ENCODE measurements at regions not wholly inside any gene's neighbourhood (a gene's known extent, or its start where the extent isn't known, plus 50 kb on each side); places are given as distances from the start of the nearest gene placed in this dataset.

DNA sequence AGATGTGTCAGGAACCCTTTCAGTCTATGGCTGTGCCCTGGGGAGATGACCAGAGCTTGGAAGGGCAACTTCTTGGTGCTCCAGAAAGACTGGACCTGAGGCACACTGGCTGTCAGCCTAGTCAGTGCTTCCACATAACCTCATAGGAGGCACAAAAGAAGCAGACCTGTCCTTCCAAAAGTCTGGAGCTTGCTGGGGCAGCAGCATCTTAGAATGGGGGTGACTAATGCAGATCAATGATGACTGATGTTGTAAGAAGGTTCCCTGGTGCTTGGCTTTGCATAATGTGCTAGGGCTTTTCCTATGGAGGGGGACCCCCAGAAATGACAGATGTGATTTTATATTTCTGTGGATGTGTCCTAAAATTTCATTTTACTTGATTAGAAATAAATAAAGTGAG is 255.7 kb upstream of the THUMPD2 start:
- DNase-seq (ENCODE audit: extremely low read depth in 1 of 4, low spot score in 3 of 4) (no peak), FAIRE-seq (no peak), ATAC-seq (no peak)
- no peaks in the 10 kb centered on the region for H3K36me3 ChIP-seq (ENCODE audit: control insufficient read depth, insufficient read depth, low read length)
- H2AFZ ChIP-seq (ENCODE audit: low read depth, low read length) = no peak overlapping the region
- no peak overlapping the region for H3K27ac ChIP-seq (ENCODE audit: extremely low read depth, low read depth, low read length)
- intact Hi-C loops (cut with micrococcal nuclease) (no loop called here), in situ Hi-C loops (cut with MboI) (no loop called here)
- H3K9ac ChIP-seq (ENCODE audit: insufficient read depth in 1 of 2, low read depth in 2 of 2, low read length in 2 of 2) = no peak overlapping the region
- H3K4me2 ChIP-seq (ENCODE audit: insufficient read depth, low read length) = no peak overlapping the region
- peaks cover 2% of the 10 kb centered on the region for H3K9me3 ChIP-seq (replicated peaks; ENCODE audit: control insufficient read depth, insufficient read depth, low read depth, low read length)
- H3K9me1 ChIP-seq (ENCODE audit: control insufficient read depth, insufficient read depth, low read length) = no peaks in the 10 kb centered on the region
- H3K4me1 ChIP-seq (replicated peaks in 1 of 2; ENCODE audit: control insufficient read depth in 2 of 2, insufficient read depth in 2 of 2, low read length in 2 of 2) = no peaks in the 10 kb centered on the region
- BruUV-seq (replicated peaks) = no TSS peak
- H4K20me1 ChIP-seq (replicated peaks; ENCODE audit: control insufficient read depth, insufficient read depth, low read length) = no peaks in the 10 kb centered on the region
- no peaks in the 10 kb centered on the region for H3K79me2 ChIP-seq (ENCODE audit: control insufficient read depth, insufficient read depth, low read length)
- POLR2A ChIA-PET = no interaction called here
- TF ChIP-seq, protein P1, sequence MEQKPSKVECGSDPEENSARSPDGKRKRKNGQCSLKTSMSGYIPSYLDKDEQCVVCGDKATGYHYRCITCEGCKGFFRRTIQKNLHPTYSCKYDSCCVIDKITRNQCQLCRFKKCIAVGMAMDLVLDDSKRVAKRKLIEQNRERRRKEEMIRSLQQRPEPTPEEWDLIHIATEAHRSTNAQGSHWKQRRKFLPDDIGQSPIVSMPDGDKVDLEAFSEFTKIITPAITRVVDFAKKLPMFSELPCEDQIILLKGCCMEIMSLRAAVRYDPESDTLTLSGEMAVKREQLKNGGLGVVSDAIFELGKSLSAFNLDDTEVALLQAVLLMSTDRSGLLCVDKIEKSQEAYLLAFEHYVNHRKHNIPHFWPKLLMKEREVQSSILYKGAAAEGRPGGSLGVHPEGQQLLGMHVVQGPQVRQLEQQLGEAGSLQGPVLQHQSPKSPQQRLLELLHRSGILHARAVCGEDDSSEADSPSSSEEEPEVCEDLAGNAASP (IDR thresholded peaks at IDR 0.05) = no peak
- TF ChIP-seq, protein P2, sequence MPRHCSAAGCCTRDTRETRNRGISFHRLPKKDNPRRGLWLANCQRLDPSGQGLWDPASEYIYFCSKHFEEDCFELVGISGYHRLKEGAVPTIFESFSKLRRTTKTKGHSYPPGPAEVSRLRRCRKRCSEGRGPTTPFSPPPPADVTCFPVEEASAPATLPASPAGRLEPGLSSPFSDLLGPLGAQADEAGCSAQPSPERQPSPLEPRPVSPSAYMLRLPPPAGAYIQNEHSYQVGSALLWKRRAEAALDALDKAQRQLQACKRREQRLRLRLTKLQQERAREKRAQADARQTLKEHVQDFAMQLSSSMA (CRISPR knock-in tag; IDR thresholded peaks at IDR 0.05) = no peak
- CTCF ChIA-PET (ENCODE audit: low intra/inter-chr PET ratio) = no interaction called here
- H3K4me3 ChIP-seq = no peak overlapping the region
- H3K27me3 ChIP-seq (ENCODE audit: control insufficient read depth in 2 of 2, insufficient read depth in 2 of 2, low read length in 2 of 2) = no peaks in the 10 kb centered on the region

DNA sequence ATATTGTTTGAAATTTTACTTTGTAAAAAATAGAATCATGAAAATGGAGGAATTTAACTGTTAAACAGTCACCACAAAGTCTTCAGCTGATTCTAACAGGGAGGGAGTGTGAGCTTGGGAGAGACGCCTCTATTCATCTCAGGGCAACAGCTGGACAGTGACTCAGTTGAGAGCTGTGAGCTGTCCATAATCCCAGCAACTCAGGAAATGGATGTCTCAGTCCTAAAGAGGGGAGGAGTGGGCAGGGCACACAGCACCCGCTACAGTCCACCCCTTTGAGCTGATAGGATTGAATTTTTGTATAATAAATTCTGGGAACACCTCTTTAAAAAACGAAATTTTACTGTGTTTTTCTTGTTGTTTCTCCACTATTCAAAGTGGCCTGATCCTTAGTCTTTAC is 255.1 kb upstream of the THUMPD2 start:
- POLR2A ChIA-PET = no interaction called here
- FAIRE-seq (no peak), DNase-seq (ENCODE audit: extremely low read depth in 1 of 4, low spot score in 3 of 4) (no peak), ATAC-seq (no peak)
- no peaks in the 10 kb centered on the region for H3K79me2 ChIP-seq (ENCODE audit: control insufficient read depth, insufficient read depth, low read length)
- H3K4me1 ChIP-seq (replicated peaks in 1 of 2; ENCODE audit: control insufficient read depth in 2 of 2, insufficient read depth in 2 of 2, low read length in 2 of 2) = no peaks in the 10 kb centered on the region
- H4K20me1 ChIP-seq (replicated peaks; ENCODE audit: control insufficient read depth, insufficient read depth, low read length) = no peaks in the 10 kb centered on the region
- intact Hi-C loops (cut with micrococcal nuclease) (no loop called here), in situ Hi-C loops (cut with MboI) (no loop called here)
- no peak overlapping the region for H3K27ac ChIP-seq (ENCODE audit: extremely low read depth, low read depth, low read length)
- H3K9ac ChIP-seq (ENCODE audit: insufficient read depth in 1 of 2, low read depth in 2 of 2, low read length in 2 of 2) = no peak overlapping the region
- BruUV-seq (replicated peaks) = no TSS peak
- no peaks in the 10 kb centered on the region for H3K36me3 ChIP-seq (ENCODE audit: control insufficient read depth, insufficient read depth, low read length)
- CTCF ChIA-PET (ENCODE audit: low intra/inter-chr PET ratio) = no interaction called here
- no peaks in the 10 kb centered on the region for H3K9me1 ChIP-seq (ENCODE audit: control insufficient read depth, insufficient read depth, low read length)
- H3K4me3 ChIP-seq = no peak overlapping the region
- peaks cover 2% of the 10 kb centered on the region for H3K9me3 ChIP-seq (replicated peaks; ENCODE audit: control insufficient read depth, insufficient read depth, low read depth, low read length)
- H3K4me2 ChIP-seq (ENCODE audit: insufficient read depth, low read length) = no peak overlapping the region
- H2AFZ ChIP-seq (ENCODE audit: low read depth, low read length) = no peak overlapping the region
- WGBS (ENCODE audit: insufficient coverage, low coverage, missing lambda C conversion rate) = 3% methylated on average over 3 of the region's 3 CpGs
- no peaks in the 10 kb centered on the region for H3K27me3 ChIP-seq (ENCODE audit: control insufficient read depth in 2 of 2, insufficient read depth in 2 of 2, low read length in 2 of 2)
- no peak for TF ChIP-seq PTBP1 (IDR thresholded peaks at IDR 0.05; ENCODE audit: low read depth, low read length)
- no peak for TF ChIP-seq KDM4B (IDR thresholded peaks at IDR 0.05; ENCODE audit: borderline replicate concordance in 2 of 2, low read depth in 1 of 2)
- TF ChIP-seq, protein P3, sequence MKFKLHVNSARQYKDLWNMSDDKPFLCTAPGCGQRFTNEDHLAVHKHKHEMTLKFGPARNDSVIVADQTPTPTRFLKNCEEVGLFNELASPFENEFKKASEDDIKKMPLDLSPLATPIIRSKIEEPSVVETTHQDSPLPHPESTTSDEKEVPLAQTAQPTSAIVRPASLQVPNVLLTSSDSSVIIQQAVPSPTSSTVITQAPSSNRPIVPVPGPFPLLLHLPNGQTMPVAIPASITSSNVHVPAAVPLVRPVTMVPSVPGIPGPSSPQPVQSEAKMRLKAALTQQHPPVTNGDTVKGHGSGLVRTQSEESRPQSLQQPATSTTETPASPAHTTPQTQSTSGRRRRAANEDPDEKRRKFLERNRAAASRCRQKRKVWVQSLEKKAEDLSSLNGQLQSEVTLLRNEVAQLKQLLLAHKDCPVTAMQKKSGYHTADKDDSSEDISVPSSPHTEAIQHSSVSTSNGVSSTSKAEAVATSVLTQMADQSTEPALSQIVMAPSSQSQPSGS (CRISPR knock-in tag; IDR thresholded peaks at IDR 0.05) = no peak
- TF ChIP-seq ZNF76 (CRISPR knock-in tag; IDR thresholded peaks at IDR 0.05; ENCODE audit: borderline replicate concordance) = no peak
- no peak for TF ChIP-seq ZNF584 (CRISPR knock-in tag; IDR thresholded peaks at IDR 0.05; ENCODE audit: low read depth)
- TF ChIP-seq, protein P4, sequence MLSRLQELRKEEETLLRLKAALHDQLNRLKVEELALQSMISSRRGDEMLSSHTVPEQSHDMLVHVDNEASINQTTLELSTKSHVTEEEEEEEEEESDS (CRISPR knock-in tag; IDR thresholded peaks at IDR 0.05) = no peak
- no peak for TF ChIP-seq ZNF174 (CRISPR knock-in tag; IDR thresholded peaks at IDR 0.05)
- TF ChIP-seq, protein P5, sequence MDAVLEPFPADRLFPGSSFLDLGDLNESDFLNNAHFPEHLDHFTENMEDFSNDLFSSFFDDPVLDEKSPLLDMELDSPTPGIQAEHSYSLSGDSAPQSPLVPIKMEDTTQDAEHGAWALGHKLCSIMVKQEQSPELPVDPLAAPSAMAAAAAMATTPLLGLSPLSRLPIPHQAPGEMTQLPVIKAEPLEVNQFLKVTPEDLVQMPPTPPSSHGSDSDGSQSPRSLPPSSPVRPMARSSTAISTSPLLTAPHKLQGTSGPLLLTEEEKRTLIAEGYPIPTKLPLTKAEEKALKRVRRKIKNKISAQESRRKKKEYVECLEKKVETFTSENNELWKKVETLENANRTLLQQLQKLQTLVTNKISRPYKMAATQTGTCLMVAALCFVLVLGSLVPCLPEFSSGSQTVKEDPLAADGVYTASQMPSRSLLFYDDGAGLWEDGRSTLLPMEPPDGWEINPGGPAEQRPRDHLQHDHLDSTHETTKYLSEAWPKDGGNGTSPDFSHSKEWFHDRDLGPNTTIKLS (IDR thresholded peaks at IDR 0.05; ENCODE audit: borderline replicate concordance, low read depth) = no peak
- TF ChIP-seq, protein P6, sequence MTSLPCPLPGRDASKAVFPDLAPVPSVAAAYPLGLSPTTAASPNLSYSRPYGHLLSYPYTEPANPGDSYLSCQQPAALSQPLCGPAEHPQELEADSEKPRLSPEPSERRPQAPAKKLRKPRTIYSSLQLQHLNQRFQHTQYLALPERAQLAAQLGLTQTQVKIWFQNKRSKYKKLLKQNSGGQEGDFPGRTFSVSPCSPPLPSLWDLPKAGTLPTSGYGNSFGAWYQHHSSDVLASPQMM (CRISPR knock-in tag; IDR thresholded peaks at IDR 0.05) = no peak
